HG02623 (cell line): ENCODE measurements at regions not wholly inside any gene's neighbourhood (a gene's known extent, or its start where the extent isn't known, plus 50 kb on each side); places are given as distances from the start of the nearest gene placed in this dataset.

ENCODE experiments used
- ATAC-seq: cut with Tn5 transposase; IDR thresholded peaks from one replicate; pipeline ENCODE4 v1.9.1; 2021; ENCODE audit warnings: moderate library complexity; ENCODE audit not compliant: unreplicated experiment

- no peak for ATAC-seq
Observed at GRCh38 chr7:46744957-46745706, 824.1 kb upstream of the IGFBP3 start.

- no peak for ATAC-seq
Observed at GRCh38 chr7:46742601-46743000, 821.5 kb upstream of the IGFBP3 start.

- ATAC-seq: no peak
Observed at GRCh38 chr7:46741938-46742540, 821.0 kb upstream of the IGFBP3 start.

- ATAC-seq: no peak
Observed at GRCh38 chr7:46741181-46741580, 820.1 kb upstream of the IGFBP3 start.

GRCh38 chr7:46739518-46740234 is 818.6 kb upstream of the IGFBP3 start:
- no peak for ATAC-seq

GRCh38 chr7:46738796-46739195 is 817.7 kb upstream of the IGFBP3 start:
- ATAC-seq: no peak

GRCh38 chr7:46738165-46738564 is 817.1 kb upstream of the IGFBP3 start:
- ATAC-seq: no peak

- no peak for ATAC-seq
Observed at GRCh38 chr7:46725838-46726237, 804.8 kb upstream of the IGFBP3 start.

GRCh38 chr7:46725136-46725535 is 804.1 kb upstream of the IGFBP3 start:
- no peak for ATAC-seq

- no peak for ATAC-seq
Observed at GRCh38 chr7:46723742-46724141, 802.7 kb upstream of the IGFBP3 start.

- ATAC-seq: no peak
Observed at GRCh38 chr7:46723003-46723402, 801.9 kb upstream of the IGFBP3 start.

GRCh38 chr7:46720761-46721160 is 799.7 kb upstream of the IGFBP3 start:
- no peak for ATAC-seq

- no peak for ATAC-seq
Observed at GRCh38 chr7:46719616-46720015, 798.5 kb upstream of the IGFBP3 start.

- no peak for ATAC-seq
Observed at GRCh38 chr7:46716926-46717325, 795.9 kb upstream of the IGFBP3 start.

GRCh38 chr7:46715579-46715978 is 794.5 kb upstream of the IGFBP3 start:
- no peak for ATAC-seq

GRCh38 chr7:46714904-46715303 is 793.8 kb upstream of the IGFBP3 start:
- no peak for ATAC-seq

- no peak for ATAC-seq
Observed at GRCh38 chr7:46713868-46714596, 793.0 kb upstream of the IGFBP3 start.

- no peak for ATAC-seq
Observed at GRCh38 chr7:46710927-46711326, 789.9 kb upstream of the IGFBP3 start.

- no peak for ATAC-seq
Observed at GRCh38 chr7:46707973-46708372, 786.9 kb upstream of the IGFBP3 start.

- ATAC-seq: no peak
Observed at GRCh38 chr7:46705386-46706255, 784.5 kb upstream of the IGFBP3 start.
